ENCODE measurements at regions not wholly inside any gene's neighbourhood (a gene's known extent, or its start where the extent isn't known, plus 50 kb on each side); places are given as distances from the start of the nearest gene placed in this dataset.

- DNase-seq: no peak
- POLR2A ChIA-PET: no interaction called here
- H3K4me3 ChIP-seq (ENCODE audit: low read depth, low read length): no peak overlapping the region
- Mint-ChIP-seq H3K36me3 (ENCODE audit: insufficient read depth, unreplicated experiment) (no peaks in the 10 kb centered on the region), H3K4me1 (ENCODE audit: low read depth, unreplicated experiment) (no peaks in the 10 kb centered on the region), H3K27ac (ENCODE audit: unreplicated experiment) (no peak overlapping the region), H3K4me3 (ENCODE audit: unreplicated experiment) (no peak overlapping the region), H3K9me3 (ENCODE audit: unreplicated experiment) (peaks cover 4% of the 10 kb centered on the region), H3K27me3 (ENCODE audit: insufficient read depth, unreplicated experiment) (no peaks in the 10 kb centered on the region)
- no peak for TF ChIP-seq CTCF (IDR thresholded peaks at IDR 0.05; ENCODE audit: insufficient read depth in 1 of 2, low read depth in 1 of 2, low read length in 1 of 2, severe bottlenecking in 1 of 2, unreplicated experiment in 1 of 2)
- CTCF ChIA-PET: no interaction called here
- intact Hi-C loops (cut with micrococcal nuclease; ENCODE audit: unreplicated experiment): no loop called here
- H3K36me3 ChIP-seq (ENCODE audit: control insufficient read depth, insufficient read depth, low read length): no peaks in the 10 kb centered on the region
- no peaks in the 10 kb centered on the region for H3K4me1 ChIP-seq
- BruUV-seq (replicated peaks): no TSS peak
- H3K9me3 ChIP-seq: peaks cover 6% of the 10 kb centered on the region; the same call in 1 of the 2 replicates
- H3K27me3 ChIP-seq (replicated peaks; ENCODE audit: control insufficient read depth, insufficient read depth, low read length): no peaks in the 10 kb centered on the region
Observed at GRCh38 chr18:9008200-9008708, 94.2 kb upstream of the NDUFV2 start.

GRCh38 chr18:9008709-9009635, 93.5 kb upstream of the NDUFV2 start:
- H3K27ac Mint-ChIP-seq (ENCODE audit: unreplicated experiment): no peak overlapping the region

More at GRCh38 chr18:9008709-9009635, 93.5 kb upstream of the NDUFV2 start:
- intact Hi-C loops (cut with micrococcal nuclease; ENCODE audit: unreplicated experiment): no loop called here
- H3K27me3 Mint-ChIP-seq (ENCODE audit: insufficient read depth, unreplicated experiment): no peaks in the 10 kb centered on the region
- DNase-seq: no peak
- Histone ChIP-seq H3K4me3 (ENCODE audit: low read depth, low read length) (no peak overlapping the region), H3K9me3 (peaks cover 1% of the 10 kb centered on the region; the same call in 1 of the 2 replicates), H3K4me1 (no peaks in the 10 kb centered on the region), H3K27me3 (replicated peaks; ENCODE audit: control insufficient read depth, insufficient read depth, low read length) (no peaks in the 10 kb centered on the region), H3K36me3 (ENCODE audit: control insufficient read depth, insufficient read depth, low read length) (no peaks in the 10 kb centered on the region)
- no peaks in the 10 kb centered on the region for H3K9me3 Mint-ChIP-seq (ENCODE audit: unreplicated experiment)
- H3K36me3 Mint-ChIP-seq (ENCODE audit: insufficient read depth, unreplicated experiment): no peaks in the 10 kb centered on the region
- no peak overlapping the region for H3K4me3 Mint-ChIP-seq (ENCODE audit: unreplicated experiment)
- BruUV-seq (replicated peaks): no TSS peak
- no peaks in the 10 kb centered on the region for H3K4me1 Mint-ChIP-seq (ENCODE audit: low read depth, unreplicated experiment)
- no peak for TF ChIP-seq CTCF (IDR thresholded peaks at IDR 0.05; ENCODE audit: insufficient read depth in 1 of 2, low read depth in 1 of 2, low read length in 1 of 2, severe bottlenecking in 1 of 2, unreplicated experiment in 1 of 2)
- ChIA-PET CTCF (interaction anchor here (0.7 kb wide), 1 partner anchor 476 kb away, joined by 3 read pairs; no protein-coding TSS in a partner anchor), POLR2A (no interaction called here)
